ENCODE measurements at regions not wholly inside any gene's neighbourhood (a gene's known extent, or its start where the extent isn't known, plus 50 kb on each side); places are given as distances from the start of the nearest gene placed in this dataset.

DNA sequence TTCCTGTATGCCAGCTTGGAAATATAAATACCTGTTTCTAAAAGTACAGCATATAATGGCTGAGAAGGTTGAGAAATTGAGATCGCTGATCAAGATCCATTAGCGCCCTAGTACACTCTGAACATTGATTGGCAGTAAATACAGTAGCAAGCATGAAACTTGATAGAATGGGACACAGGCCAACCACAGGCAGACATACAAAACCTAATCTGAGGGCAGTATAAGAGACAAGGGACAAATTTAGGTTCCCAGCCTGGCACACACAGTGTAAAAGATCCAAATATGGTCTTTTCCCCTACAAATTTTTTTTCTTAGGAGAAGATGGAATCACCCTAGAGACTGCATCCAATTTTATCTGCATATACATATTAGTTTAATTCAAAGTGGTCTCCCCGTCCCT, 126.5 kb upstream of the ARHGAP42 start:
- TF ChIP-seq, protein P1, sequence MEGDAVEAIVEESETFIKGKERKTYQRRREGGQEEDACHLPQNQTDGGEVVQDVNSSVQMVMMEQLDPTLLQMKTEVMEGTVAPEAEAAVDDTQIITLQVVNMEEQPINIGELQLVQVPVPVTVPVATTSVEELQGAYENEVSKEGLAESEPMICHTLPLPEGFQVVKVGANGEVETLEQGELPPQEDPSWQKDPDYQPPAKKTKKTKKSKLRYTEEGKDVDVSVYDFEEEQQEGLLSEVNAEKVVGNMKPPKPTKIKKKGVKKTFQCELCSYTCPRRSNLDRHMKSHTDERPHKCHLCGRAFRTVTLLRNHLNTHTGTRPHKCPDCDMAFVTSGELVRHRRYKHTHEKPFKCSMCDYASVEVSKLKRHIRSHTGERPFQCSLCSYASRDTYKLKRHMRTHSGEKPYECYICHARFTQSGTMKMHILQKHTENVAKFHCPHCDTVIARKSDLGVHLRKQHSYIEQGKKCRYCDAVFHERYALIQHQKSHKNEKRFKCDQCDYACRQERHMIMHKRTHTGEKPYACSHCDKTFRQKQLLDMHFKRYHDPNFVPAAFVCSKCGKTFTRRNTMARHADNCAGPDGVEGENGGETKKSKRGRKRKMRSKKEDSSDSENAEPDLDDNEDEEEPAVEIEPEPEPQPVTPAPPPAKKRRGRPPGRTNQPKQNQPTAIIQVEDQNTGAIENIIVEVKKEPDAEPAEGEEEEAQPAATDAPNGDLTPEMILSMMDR (IDR thresholded peaks at IDR 0.05): no peak
- TF ChIP-seq POLR2A (IDR thresholded peaks at IDR 0.05): no peak

Data from esophagus squamous epithelium (tissue), 4 donors.